ENCODE measurements at regions not wholly inside any gene's neighbourhood (a gene's known extent, or its start where the extent isn't known, plus 50 kb on each side); places are given as distances from the start of the nearest gene placed in this dataset.

DNA sequence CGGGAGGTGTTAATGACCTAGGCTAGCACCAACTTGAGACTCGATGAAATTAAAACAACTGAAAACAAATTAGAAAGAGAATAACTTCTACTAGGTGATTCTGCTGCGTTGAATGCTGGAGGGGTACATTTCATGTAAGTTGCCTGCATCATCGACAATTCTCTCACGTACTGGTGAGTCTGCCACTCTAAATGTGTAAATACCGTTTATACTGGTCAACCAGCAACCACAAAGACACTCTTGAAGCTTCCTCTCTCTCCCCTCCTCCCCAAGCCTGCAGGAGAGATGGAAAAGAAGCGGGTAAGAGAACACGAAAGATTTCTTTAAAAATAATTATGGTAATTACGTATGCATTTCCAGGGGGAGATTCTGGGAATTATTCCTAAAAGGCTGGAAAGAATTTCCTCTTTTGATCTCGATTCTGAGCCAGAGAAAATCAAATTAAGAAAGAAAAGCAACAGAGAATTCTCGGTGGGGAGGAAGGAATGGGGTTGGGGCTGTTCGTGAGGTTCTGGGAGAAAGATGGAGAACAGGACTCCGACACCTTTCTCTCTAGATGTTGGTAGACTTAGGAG, 68.6 kb upstream of the MRTFB start:
- no peaks in the 10 kb centered on the region for H3K36me3 Mint-ChIP-seq (ENCODE audit: unreplicated experiment)
- peaks cover 46% of the 10 kb centered on the region for H3K4me1 Mint-ChIP-seq (ENCODE audit: unreplicated experiment)
- DNase-seq (ENCODE audit: extremely low spot score, unreplicated experiment): no peak
- H3K27ac Mint-ChIP-seq (ENCODE audit: unreplicated experiment): peak overlapping the region; percentile 90
- no peaks in the 10 kb centered on the region for H3K27me3 Mint-ChIP-seq (ENCODE audit: unreplicated experiment)
- H3K4me3 Mint-ChIP-seq (ENCODE audit: unreplicated experiment): peak overlapping the region; percentile 65
- TF ChIP-seq, protein P1, sequence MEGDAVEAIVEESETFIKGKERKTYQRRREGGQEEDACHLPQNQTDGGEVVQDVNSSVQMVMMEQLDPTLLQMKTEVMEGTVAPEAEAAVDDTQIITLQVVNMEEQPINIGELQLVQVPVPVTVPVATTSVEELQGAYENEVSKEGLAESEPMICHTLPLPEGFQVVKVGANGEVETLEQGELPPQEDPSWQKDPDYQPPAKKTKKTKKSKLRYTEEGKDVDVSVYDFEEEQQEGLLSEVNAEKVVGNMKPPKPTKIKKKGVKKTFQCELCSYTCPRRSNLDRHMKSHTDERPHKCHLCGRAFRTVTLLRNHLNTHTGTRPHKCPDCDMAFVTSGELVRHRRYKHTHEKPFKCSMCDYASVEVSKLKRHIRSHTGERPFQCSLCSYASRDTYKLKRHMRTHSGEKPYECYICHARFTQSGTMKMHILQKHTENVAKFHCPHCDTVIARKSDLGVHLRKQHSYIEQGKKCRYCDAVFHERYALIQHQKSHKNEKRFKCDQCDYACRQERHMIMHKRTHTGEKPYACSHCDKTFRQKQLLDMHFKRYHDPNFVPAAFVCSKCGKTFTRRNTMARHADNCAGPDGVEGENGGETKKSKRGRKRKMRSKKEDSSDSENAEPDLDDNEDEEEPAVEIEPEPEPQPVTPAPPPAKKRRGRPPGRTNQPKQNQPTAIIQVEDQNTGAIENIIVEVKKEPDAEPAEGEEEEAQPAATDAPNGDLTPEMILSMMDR (IDR thresholded peaks at IDR 0.05): no peak
- peaks cover 3% of the 10 kb centered on the region for H3K9me3 Mint-ChIP-seq (ENCODE audit: unreplicated experiment)

- no peaks in the 10 kb centered on the region for H3K36me3 Mint-ChIP-seq (ENCODE audit: unreplicated experiment)
- TF ChIP-seq, protein P1 (IDR thresholded peaks at IDR 0.05): no peak
- peak; percentile 91 for DNase-seq (ENCODE audit: extremely low spot score, unreplicated experiment)
- peak overlapping the region; percentile 65 for H3K4me3 Mint-ChIP-seq (ENCODE audit: unreplicated experiment)
- H3K27ac Mint-ChIP-seq (ENCODE audit: unreplicated experiment): peak overlapping the region; percentile 90
- peaks cover 51% of the 10 kb centered on the region for H3K4me1 Mint-ChIP-seq (ENCODE audit: unreplicated experiment)
- H3K9me3 Mint-ChIP-seq (ENCODE audit: unreplicated experiment): peaks cover 3% of the 10 kb centered on the region
- no peaks in the 10 kb centered on the region for H3K27me3 Mint-ChIP-seq (ENCODE audit: unreplicated experiment)
Observed at GRCh38 chr16:14003074-14003570, 68.0 kb upstream of the MRTFB start.

DNA sequence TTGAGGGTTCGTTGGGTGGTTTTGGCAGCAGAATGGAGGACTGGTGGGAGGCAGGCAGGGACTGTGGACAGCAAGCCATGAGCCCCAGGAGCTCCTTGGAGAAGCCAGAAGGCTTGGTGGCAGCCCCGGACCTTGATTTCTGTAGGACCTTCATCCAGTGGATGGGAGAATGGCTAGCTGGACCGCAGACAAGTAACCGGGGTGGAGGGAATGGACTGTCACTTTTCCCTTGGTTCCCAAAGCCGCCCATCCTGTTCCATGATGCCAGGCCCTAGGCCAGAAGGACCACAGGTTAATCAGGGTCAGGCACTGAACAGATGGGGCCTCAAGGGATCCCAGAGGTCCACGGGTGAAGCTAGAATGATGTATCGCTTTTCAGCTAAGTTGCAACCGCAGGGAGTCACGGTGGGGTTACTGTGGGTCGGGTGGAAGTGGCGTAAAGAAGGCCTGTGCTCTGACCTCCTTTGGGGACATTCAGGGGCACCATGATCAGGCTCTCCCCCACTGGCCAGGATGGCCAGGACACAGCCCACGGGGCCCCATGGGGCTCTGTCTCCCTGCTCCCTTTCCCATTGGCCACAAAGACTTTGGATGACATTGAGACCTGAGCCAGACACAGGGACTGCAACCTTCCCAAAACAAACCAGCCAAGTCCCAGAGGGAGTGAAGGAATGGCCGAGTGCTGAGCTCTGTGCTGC, 66.9 kb upstream of the MRTFB start:
- DNase-seq (ENCODE audit: extremely low spot score, unreplicated experiment): no peak
- H3K27me3 Mint-ChIP-seq (ENCODE audit: unreplicated experiment): no peaks in the 10 kb centered on the region
- H3K9me3 Mint-ChIP-seq (ENCODE audit: unreplicated experiment): peaks cover 3% of the 10 kb centered on the region
- H3K4me1 Mint-ChIP-seq (ENCODE audit: unreplicated experiment): peaks cover 55% of the 10 kb centered on the region
- TF ChIP-seq, protein P1 (IDR thresholded peaks at IDR 0.05): no peak
- no peaks in the 10 kb centered on the region for H3K36me3 Mint-ChIP-seq (ENCODE audit: unreplicated experiment)
- H3K27ac Mint-ChIP-seq (ENCODE audit: unreplicated experiment): peak overlapping the region; percentile 90
- no peak overlapping the region for H3K4me3 Mint-ChIP-seq (ENCODE audit: unreplicated experiment)

DNA sequence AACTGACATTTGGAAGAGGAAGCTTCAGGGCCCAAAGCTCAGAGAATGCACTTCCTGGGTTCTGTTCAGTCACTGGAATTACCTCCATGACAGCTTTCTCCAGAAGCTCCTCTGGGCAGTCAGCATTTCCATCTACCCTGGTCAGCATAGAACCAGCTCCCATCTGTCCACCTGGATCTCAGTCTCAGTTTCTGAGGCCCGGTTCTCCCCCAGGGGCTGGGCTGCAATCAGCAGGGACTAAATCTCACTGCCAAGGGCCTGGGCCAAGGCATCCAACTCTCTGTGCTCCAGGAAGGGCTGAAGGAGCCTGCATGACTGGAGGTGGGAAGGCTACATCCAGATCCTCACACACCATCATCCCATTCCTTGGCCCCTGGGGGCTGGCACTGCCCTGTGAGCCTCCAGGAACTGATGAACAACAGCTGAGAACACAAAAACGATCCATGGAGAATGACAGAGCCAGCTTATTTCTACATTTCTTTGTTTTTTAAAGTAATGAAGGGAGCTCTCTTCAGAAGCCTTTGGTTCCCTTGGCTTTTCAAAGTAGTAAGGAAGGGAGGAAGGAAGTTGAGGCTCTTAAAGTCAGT, 66.3 kb upstream of the MRTFB start:
- Mint-ChIP-seq H3K27ac (ENCODE audit: unreplicated experiment) (peak overlapping the region; percentile 90), H3K9me3 (ENCODE audit: unreplicated experiment) (peaks cover 3% of the 10 kb centered on the region), H3K27me3 (ENCODE audit: unreplicated experiment) (peaks cover 6% of the 10 kb centered on the region), H3K36me3 (ENCODE audit: unreplicated experiment) (no peaks in the 10 kb centered on the region), H3K4me3 (ENCODE audit: unreplicated experiment) (no peak overlapping the region), H3K4me1 (ENCODE audit: unreplicated experiment) (peaks cover 60% of the 10 kb centered on the region)
- TF ChIP-seq, protein P1 (IDR thresholded peaks at IDR 0.05): no peak
- DNase-seq (ENCODE audit: extremely low spot score, unreplicated experiment): no peak

DNA sequence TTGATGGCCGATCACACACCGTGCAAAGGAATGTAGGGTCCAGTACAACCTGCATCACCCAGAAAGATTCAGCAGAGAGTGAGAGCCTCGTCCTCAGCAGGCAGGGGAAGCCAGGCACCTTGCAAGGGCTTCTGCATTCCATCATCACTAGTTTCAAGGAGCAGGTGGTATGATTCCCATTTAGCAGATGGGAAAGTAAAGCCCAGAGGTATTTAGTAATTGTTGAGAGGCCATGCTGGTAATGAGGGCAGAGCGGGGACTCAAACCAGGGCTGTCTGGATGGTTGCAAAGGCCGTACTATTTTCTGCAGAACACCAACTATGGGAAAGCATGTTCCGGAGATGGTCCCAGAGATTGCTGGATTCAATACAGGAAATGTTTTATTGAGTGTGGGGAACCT, 65.8 kb upstream of the MRTFB start:
- H3K9me3 Mint-ChIP-seq (ENCODE audit: unreplicated experiment): peaks cover 3% of the 10 kb centered on the region
- no peak overlapping the region for H3K4me3 Mint-ChIP-seq (ENCODE audit: unreplicated experiment)
- TF ChIP-seq, protein P1 (IDR thresholded peaks at IDR 0.05): no peak
- H3K36me3 Mint-ChIP-seq (ENCODE audit: unreplicated experiment): no peaks in the 10 kb centered on the region
- peaks cover 63% of the 10 kb centered on the region for H3K4me1 Mint-ChIP-seq (ENCODE audit: unreplicated experiment)
- H3K27ac Mint-ChIP-seq (ENCODE audit: unreplicated experiment): peak overlapping the region; percentile 90
- no peak for DNase-seq (ENCODE audit: extremely low spot score, unreplicated experiment)
- peaks cover 7% of the 10 kb centered on the region for H3K27me3 Mint-ChIP-seq (ENCODE audit: unreplicated experiment)

Data from osteocyte (in vitro differentiated cells).